ENCODE measurements at regions not wholly inside any gene's neighbourhood (a gene's known extent, or its start where the extent isn't known, plus 50 kb on each side); places are given as distances from the start of the nearest gene placed in this dataset.
A peak's percentile ranks its signal among the peaks of the same experiment; 100 is the strongest.

DNA sequence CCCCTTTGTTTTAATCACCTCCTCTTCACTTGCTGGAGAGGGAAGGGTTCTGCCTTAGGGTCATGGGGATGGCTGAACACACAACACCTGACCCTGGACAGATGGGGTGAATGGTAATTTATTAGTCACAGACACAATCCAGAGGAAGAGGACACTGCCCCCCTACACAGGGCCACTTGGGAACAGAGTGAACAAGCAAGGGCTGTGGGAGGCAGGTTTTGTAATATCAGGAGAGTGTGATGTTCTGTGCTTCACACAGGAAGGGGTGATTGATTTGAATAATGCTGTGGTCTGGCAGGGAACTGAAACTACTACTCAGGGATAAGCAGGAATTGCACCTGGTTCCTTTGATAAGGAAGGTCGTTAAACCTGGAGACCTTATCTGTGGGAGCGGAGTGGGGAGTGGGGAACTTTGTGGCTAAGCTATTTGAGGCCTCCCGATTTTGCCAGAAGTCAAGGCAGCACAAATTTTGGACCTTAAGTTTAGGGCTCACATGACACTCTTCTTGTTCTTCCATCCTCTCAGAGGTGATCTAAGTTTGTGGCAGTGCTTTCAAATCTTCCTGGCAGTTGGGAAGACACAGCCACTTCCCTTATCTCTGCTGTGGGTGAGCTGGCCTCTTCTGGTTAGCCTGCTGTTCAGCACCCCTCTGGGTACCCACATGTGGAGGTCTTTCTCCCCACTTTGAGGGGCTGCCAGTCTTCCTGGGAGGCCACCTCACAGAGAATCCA lies 77.8 kb downstream of the CD164 start (continued):
- TF ChIP-seq, protein P1, sequence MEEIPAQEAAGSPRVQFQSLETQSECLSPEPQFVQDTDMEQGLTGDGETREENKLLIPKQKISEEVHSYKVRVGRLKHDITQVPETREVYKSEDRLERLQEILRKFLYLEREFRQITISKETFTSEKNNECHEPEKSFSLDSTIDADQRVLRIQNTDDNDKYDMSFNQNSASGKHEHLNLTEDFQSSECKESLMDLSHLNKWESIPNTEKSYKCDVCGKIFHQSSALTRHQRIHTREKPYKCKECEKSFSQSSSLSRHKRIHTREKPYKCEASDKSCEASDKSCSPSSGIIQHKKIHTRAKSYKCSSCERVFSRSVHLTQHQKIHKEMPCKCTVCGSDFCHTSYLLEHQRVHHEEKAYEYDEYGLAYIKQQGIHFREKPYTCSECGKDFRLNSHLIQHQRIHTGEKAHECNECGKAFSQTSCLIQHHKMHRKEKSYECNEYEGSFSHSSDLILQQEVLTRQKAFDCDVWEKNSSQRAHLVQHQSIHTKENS (CRISPR knock-in tag; IDR thresholded peaks at IDR 0.05), result no peak
- TF ChIP-seq, protein P2, sequence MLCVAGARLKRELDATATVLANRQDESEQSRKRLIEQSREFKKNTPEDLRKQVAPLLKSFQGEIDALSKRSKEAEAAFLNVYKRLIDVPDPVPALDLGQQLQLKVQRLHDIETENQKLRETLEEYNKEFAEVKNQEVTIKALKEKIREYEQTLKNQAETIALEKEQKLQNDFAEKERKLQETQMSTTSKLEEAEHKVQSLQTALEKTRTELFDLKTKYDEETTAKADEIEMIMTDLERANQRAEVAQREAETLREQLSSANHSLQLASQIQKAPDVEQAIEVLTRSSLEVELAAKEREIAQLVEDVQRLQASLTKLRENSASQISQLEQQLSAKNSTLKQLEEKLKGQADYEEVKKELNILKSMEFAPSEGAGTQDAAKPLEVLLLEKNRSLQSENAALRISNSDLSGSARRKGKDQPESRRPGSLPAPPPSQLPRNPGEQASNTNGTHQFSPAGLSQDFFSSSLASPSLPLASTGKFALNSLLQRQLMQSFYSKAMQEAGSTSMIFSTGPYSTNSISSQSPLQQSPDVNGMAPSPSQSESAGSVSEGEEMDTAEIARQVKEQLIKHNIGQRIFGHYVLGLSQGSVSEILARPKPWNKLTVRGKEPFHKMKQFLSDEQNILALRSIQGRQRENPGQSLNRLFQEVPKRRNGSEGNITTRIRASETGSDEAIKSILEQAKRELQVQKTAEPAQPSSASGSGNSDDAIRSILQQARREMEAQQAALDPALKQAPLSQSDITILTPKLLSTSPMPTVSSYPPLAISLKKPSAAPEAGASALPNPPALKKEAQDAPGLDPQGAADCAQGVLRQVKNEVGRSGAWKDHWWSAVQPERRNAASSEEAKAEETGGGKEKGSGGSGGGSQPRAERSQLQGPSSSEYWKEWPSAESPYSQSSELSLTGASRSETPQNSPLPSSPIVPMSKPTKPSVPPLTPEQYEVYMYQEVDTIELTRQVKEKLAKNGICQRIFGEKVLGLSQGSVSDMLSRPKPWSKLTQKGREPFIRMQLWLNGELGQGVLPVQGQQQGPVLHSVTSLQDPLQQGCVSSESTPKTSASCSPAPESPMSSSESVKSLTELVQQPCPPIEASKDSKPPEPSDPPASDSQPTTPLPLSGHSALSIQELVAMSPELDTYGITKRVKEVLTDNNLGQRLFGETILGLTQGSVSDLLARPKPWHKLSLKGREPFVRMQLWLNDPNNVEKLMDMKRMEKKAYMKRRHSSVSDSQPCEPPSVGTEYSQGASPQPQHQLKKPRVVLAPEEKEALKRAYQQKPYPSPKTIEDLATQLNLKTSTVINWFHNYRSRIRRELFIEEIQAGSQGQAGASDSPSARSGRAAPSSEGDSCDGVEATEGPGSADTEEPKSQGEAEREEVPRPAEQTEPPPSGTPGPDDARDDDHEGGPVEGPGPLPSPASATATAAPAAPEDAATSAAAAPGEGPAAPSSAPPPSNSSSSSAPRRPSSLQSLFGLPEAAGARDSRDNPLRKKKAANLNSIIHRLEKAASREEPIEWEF (CRISPR knock-in tag; IDR thresholded peaks at IDR 0.05), result peak; percentile 80; the same call in 1 of the 2 replicates
- TF ChIP-seq HDAC1 (IDR thresholded peaks at IDR 0.05), result peak; percentile 84 to 99; a peak in 3 of 4 replicates
- TF ChIP-seq PCBP1 (IDR thresholded peaks at IDR 0.05; ENCODE audit: low read depth, low read length, poor library complexity, severe bottlenecking), result no peak
- TF ChIP-seq ASH1L (IDR thresholded peaks at IDR 0.05; ENCODE audit: borderline replicate concordance, low read depth, partially characterized antibody), result no peak
- TF ChIP-seq SP1 (CRISPR knock-in tag; IDR thresholded peaks at IDR 0.05), result peak; percentile 87
- no peak for TF ChIP-seq YBX1 (IDR thresholded peaks at IDR 0.05)
- TF ChIP-seq CBX8 (IDR thresholded peaks at IDR 0.05; ENCODE audit: borderline replicate concordance, extremely low read depth, low read depth, low read length, poor library complexity, severe bottlenecking), result no peak
- no peak for TF ChIP-seq CBX5 (IDR thresholded peaks at IDR 0.05; ENCODE audit: borderline replicate concordance, low read depth)
- TF ChIP-seq, protein P3, sequence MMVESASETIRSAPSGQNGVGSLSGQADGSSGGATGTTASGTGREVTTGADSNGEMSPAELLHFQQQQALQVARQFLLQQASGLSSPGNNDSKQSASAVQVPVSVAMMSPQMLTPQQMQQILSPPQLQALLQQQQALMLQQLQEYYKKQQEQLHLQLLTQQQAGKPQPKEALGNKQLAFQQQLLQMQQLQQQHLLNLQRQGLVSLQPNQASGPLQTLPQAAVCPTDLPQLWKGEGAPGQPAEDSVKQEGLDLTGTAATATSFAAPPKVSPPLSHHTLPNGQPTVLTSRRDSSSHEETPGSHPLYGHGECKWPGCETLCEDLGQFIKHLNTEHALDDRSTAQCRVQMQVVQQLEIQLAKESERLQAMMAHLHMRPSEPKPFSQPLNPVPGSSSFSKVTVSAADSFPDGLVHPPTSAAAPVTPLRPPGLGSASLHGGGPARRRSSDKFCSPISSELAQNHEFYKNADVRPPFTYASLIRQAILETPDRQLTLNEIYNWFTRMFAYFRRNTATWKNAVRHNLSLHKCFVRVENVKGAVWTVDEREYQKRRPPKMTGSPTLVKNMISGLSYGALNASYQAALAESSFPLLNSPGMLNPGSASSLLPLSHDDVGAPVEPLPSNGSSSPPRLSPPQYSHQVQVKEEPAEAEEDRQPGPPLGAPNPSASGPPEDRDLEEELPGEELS (CRISPR knock-in tag; IDR thresholded peaks at IDR 0.05; ENCODE audit: borderline replicate concordance), result no peak
- TF ChIP-seq CHD1 (IDR thresholded peaks at IDR 0.05; ENCODE audit: low read length), result no peak
- peak; percentile 93 for TF ChIP-seq KHSRP (IDR thresholded peaks at IDR 0.05)
- peak in 1 of 2 experiments; percentile 95; a peak in 3 of 4 replicates for TF ChIP-seq TEAD1 (CRISPR knock-in tag; IDR thresholded peaks at IDR 0.05)
- TF ChIP-seq, protein P4, sequence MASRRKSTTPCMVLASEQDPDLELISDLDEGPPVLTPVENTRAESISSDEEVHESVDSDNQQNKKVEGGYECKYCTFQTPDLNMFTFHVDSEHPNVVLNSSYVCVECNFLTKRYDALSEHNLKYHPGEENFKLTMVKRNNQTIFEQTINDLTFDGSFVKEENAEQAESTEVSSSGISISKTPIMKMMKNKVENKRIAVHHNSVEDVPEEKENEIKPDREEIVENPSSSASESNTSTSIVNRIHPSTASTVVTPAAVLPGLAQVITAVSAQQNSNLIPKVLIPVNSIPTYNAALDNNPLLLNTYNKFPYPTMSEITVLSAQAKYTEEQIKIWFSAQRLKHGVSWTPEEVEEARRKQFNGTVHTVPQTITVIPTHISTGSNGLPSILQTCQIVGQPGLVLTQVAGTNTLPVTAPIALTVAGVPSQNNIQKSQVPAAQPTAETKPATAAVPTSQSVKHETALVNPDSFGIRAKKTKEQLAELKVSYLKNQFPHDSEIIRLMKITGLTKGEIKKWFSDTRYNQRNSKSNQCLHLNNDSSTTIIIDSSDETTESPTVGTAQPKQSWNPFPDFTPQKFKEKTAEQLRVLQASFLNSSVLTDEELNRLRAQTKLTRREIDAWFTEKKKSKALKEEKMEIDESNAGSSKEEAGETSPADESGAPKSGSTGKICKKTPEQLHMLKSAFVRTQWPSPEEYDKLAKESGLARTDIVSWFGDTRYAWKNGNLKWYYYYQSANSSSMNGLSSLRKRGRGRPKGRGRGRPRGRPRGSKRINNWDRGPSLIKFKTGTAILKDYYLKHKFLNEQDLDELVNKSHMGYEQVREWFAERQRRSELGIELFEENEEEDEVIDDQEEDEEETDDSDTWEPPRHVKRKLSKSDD (conservative IDR thresholded peaks at IDR 0.05; ENCODE audit: low read length), result no peak
- TF ChIP-seq POLR2B (IDR thresholded peaks at IDR 0.05; ENCODE audit: low read depth, partially characterized antibody), result peak; percentile 20
- peak; percentile 79 for TF ChIP-seq NCOA4 (IDR thresholded peaks at IDR 0.05; ENCODE audit: partially characterized antibody)

Data from K562 (cell line).